ENCODE measurements at regions not wholly inside any gene's neighbourhood (a gene's known extent, or its start where the extent isn't known, plus 50 kb on each side); places are given as distances from the start of the nearest gene placed in this dataset.
"Not testable (repeated sequence)": the region's sequence is repeated elsewhere in the genome, so short reads cannot be mapped to it uniquely, and the experiment has no call there.

GRCh38 chr6:139713424-139713823 is 339.0 kb upstream of the CITED2 start:
- DNase-seq (ENCODE audit: low read depth in 2 of 2) = no peak

GRCh38 chr6:139712830-139713229 is 338.4 kb upstream of the CITED2 start:
- no peak for DNase-seq (ENCODE audit: low read depth in 2 of 2)

- DNase-seq (ENCODE audit: low read depth in 2 of 2) = no peak
Observed at GRCh38 chr6:139711804-139712585, 337.5 kb upstream of the CITED2 start.

- DNase-seq (ENCODE audit: low read depth in 2 of 2) = no peak
Observed at GRCh38 chr6:139710556-139710955, 336.1 kb upstream of the CITED2 start.

GRCh38 chr6:139708337-139709199 is 334.1 kb upstream of the CITED2 start:
- DNase-seq (ENCODE audit: low read depth in 2 of 2) = no peak

GRCh38 chr6:139706912-139707311 is 332.5 kb upstream of the CITED2 start:
- DNase-seq (ENCODE audit: low read depth in 2 of 2) = no peak

- DNase-seq (ENCODE audit: low read depth in 2 of 2) = no peak
Observed at GRCh38 chr6:139705284-139705683, 330.8 kb upstream of the CITED2 start.

- DNase-seq (ENCODE audit: low read depth in 2 of 2) = no peak
Observed at GRCh38 chr6:139703780-139704179, 329.3 kb upstream of the CITED2 start.

- DNase-seq (ENCODE audit: low read depth in 2 of 2) = no peak
Observed at GRCh38 chr6:139702706-139703105, 328.3 kb upstream of the CITED2 start.

GRCh38 chr6:139701695-139702094 is 327.2 kb upstream of the CITED2 start:
- no peak for DNase-seq (ENCODE audit: low read depth in 2 of 2)

GRCh38 chr6:139701003-139701402 is 326.6 kb upstream of the CITED2 start:
- no peak for DNase-seq (ENCODE audit: low read depth in 2 of 2)

GRCh38 chr6:139699911-139700310 is 325.5 kb upstream of the CITED2 start:
- DNase-seq (ENCODE audit: low read depth in 2 of 2) = no peak

- DNase-seq (ENCODE audit: low read depth in 2 of 2) = no peak
Observed at GRCh38 chr6:139699335-139699734, 324.9 kb upstream of the CITED2 start.

- DNase-seq (ENCODE audit: low read depth in 2 of 2) = no peak
Observed at GRCh38 chr6:139698526-139699176, 324.2 kb upstream of the CITED2 start.

- DNase-seq (ENCODE audit: low read depth in 2 of 2) = not testable (repeated sequence)
Observed at GRCh38 chr6:139697856-139698255, 323.4 kb upstream of the CITED2 start.

GRCh38 chr6:139696991-139697390 is 322.5 kb upstream of the CITED2 start:
- not testable (repeated sequence) for DNase-seq (ENCODE audit: low read depth in 2 of 2)

GRCh38 chr6:139695361-139695760 is 320.9 kb upstream of the CITED2 start:
- no peak for DNase-seq (ENCODE audit: low read depth in 2 of 2)

- no peak for DNase-seq (ENCODE audit: low read depth in 2 of 2)
Observed at GRCh38 chr6:139693735-139694134, 319.3 kb upstream of the CITED2 start.

- no peak for DNase-seq (ENCODE audit: low read depth in 2 of 2)
Observed at GRCh38 chr6:139690007-139690406, 315.6 kb upstream of the CITED2 start.

GRCh38 chr6:139687055-139687454 is 312.6 kb upstream of the CITED2 start:
- no peak for DNase-seq (ENCODE audit: low read depth in 2 of 2)

- DNase-seq (ENCODE audit: low read depth in 2 of 2) = no peak
Observed at GRCh38 chr6:139686308-139686707, 311.9 kb upstream of the CITED2 start.

- DNase-seq (ENCODE audit: low read depth in 2 of 2) = no peak
Observed at GRCh38 chr6:139685009-139685408, 310.6 kb upstream of the CITED2 start.

All from stimulated activated CD8-positive, alpha-beta memory T cell treated with anti-CD3 and anti-CD28 coated beads, Interleukin-7, amount 100 ng/mL, for 4 hours (primary cell).